Psoas muscle (tissue), 7 donors: ENCODE measurements at regions not wholly inside any gene's neighbourhood (a gene's known extent, or its start where the extent isn't known, plus 50 kb on each side); places are given as distances from the start of the nearest gene placed in this dataset.
"Not testable (repeated sequence)": the region's sequence is repeated elsewhere in the genome, so short reads cannot be mapped to it uniquely, and the experiment has no call there.

Experiments
- ATAC-seq, 4 donors: fragments of 200-7000 bp; cut with Tn5 transposase; one replicate each; pipeline ENCODE4 v1.9.1; 2020; ENCODE audit warnings: moderate library complexity in 3 of 4, mild to moderate bottlenecking in 2 of 4
- DNase-seq, 2 donors: peaks; one replicate each; pipeline ENCODE4 v3.0.0-alpha.2; 2020
- H3K27ac ChIP-seq: fragments of 200-600 bp; one replicate; pipeline ENCODE4 v1.8.0; 2022
- H3K27me3 ChIP-seq, 3 donors: fragments of 200-600 bp in 1 of 3; one replicate each; pipeline versions ENCODE4 v1.6.1 to v1.8.0; 2013 to 2022; ENCODE audit warnings: low read length in 2 of 3, mild to moderate bottlenecking in 2 of 3, moderate library complexity in 1 of 3; ENCODE audit not compliant: insufficient read depth in 3 of 3
- H3K36me3 ChIP-seq, 2 donors: fragments of 200-600 bp in 1 of 2; one replicate each; pipeline versions ENCODE4 v1.6.1 to v1.8.0; 2013 to 2022; ENCODE audit warnings: low read depth in 1 of 2, mild to moderate bottlenecking in 1 of 2, moderate library complexity in 1 of 2; ENCODE audit not compliant: insufficient read depth in 1 of 2
- H3K4me1 ChIP-seq: fragments of 200-600 bp; one replicate; pipeline ENCODE4 v1.8.0; 2022
- H3K4me3 ChIP-seq: fragments of 200-600 bp; one replicate; pipeline ENCODE4 v1.8.0; 2022; ENCODE audit warnings: mild to moderate bottlenecking
- H3K9me3 ChIP-seq: fragments of 200-600 bp; one replicate; pipeline ENCODE4 v1.8.0; 2022
- WGBS, 3 donors: extraction: QIAGEN DNeasy Blood & Tissue Kit; methylation state at CpG; one replicate each; pipeline versions ENCODE4 v1.1.6 to v1.1.7; 2013; 5-methylcytosine and 5-hydroxymethylcytosine counted together
- intact Hi-C, 2 donors: fragments of 100-400 bp; cut with DNase I; formaldehyde crosslinking; loops; one replicate each; pipeline versions ENCODE4 v1.11.0 to v1.14.2; 2022
- donor health status: healthy with polysubstance abuse.
- donor health status: DM: no; HTN: no; CAD: no; lungs with moderate emphysema.
- donor health status: Bipolar disorder and iron deficiency.
- donor health status: healthy.
- donor health status: DM: yes; HTN: yes; CAD: no.
- donor health status: DM: no; HTN: no; CAD: no.
- donor health status: DM: yes; HTN: yes; CAD: no.

GRCh38 chr5:177941386-177941785 is 54.7 kb downstream of the PROP1 start:
- H3K27me3 ChIP-seq, H3K4me1 ChIP-seq, ATAC-seq, DNase-seq, H3K4me3 ChIP-seq, H3K9me3 ChIP-seq, intact Hi-C loops, H3K27ac ChIP-seq, H3K36me3 ChIP-seq: not testable (repeated sequence)
- 71 to 85% (median 74%) methylated on average over 5 of the region's 5 CpGs for WGBS, 3 donors

GRCh38 chr5:177939246-177940171 is 56.5 kb downstream of the PROP1 start:
- ATAC-seq: peak; percentile 63 to 90 (median 72)
- H3K27me3 ChIP-seq, H3K9me3 ChIP-seq, H3K27ac ChIP-seq, H3K4me1 ChIP-seq, intact Hi-C loops, H3K36me3 ChIP-seq: not testable (repeated sequence)
- DNase-seq: peak in 1 of 2 donors; percentile 54
- 2 to 7% (median 7%) methylated on average over 14 to 66 of the region's 79 CpGs for WGBS, 3 donors
- H3K4me3 ChIP-seq: peak overlapping the region; percentile 54

- H3K27ac ChIP-seq, intact Hi-C loops, H3K9me3 ChIP-seq, H3K36me3 ChIP-seq, H3K4me3 ChIP-seq, H3K4me1 ChIP-seq, H3K27me3 ChIP-seq, DNase-seq: not testable (repeated sequence)
- peak in 1 of 4 donors; percentile 11 for ATAC-seq
- WGBS, 3 donors: 34 to 50% (median 43%) methylated on average over 7 of the region's 7 CpGs
Measured at GRCh38 chr5:177938767-177939166, 57.3 kb downstream of the PROP1 start.

GRCh38 chr5:177934233-177934632 is 61.8 kb downstream of the PROP1 start:
- ATAC-seq, H3K27me3 ChIP-seq, H3K36me3 ChIP-seq, H3K27ac ChIP-seq, DNase-seq, H3K4me1 ChIP-seq, H3K9me3 ChIP-seq, H3K4me3 ChIP-seq, intact Hi-C loops: not testable (repeated sequence)

GRCh38 chr5:177930269-177931022 is 65.6 kb downstream of the PROP1 start:
- not testable (repeated sequence) for H3K27ac ChIP-seq

GRCh38 chr5:177929618-177930017 is 66.4 kb downstream of the PROP1 start:
- WGBS, 3 donors: 91 to 96% (median 95%) methylated on average over 4 to 7 of the region's 9 CpGs
- H3K4me3 ChIP-seq, H3K27ac ChIP-seq, H3K9me3 ChIP-seq, H3K27me3 ChIP-seq, H3K4me1 ChIP-seq, DNase-seq, H3K36me3 ChIP-seq, intact Hi-C loops, ATAC-seq: not testable (repeated sequence)

More at GRCh38 chr5:177930269-177931022, 65.6 kb downstream of the PROP1 start:
- intact Hi-C loops, H3K4me3 ChIP-seq, H3K4me1 ChIP-seq, H3K36me3 ChIP-seq, H3K9me3 ChIP-seq, H3K27me3 ChIP-seq: not testable (repeated sequence)
- DNase-seq (peak in 1 of 2 donors; percentile 64), ATAC-seq (peak; percentile 66 to 95 (median 83))
- 28 to 30% (median 29%) methylated on average over 12 to 18 of the region's 19 CpGs for WGBS, 3 donors

- no CpG with 5 or more reads among the region's 4 CpGs for WGBS, 3 donors
- H3K4me3 ChIP-seq, H3K4me1 ChIP-seq, H3K36me3 ChIP-seq, H3K27ac ChIP-seq, H3K9me3 ChIP-seq, H3K27me3 ChIP-seq, DNase-seq, ATAC-seq, intact Hi-C loops: not testable (repeated sequence)
Measured at GRCh38 chr5:177927500-177927899, 68.5 kb downstream of the PROP1 start.

GRCh38 chr5:177924577-177924976 is 71.5 kb downstream of the PROP1 start:
- DNase-seq, ATAC-seq, H3K36me3 ChIP-seq, H3K9me3 ChIP-seq, H3K4me3 ChIP-seq, intact Hi-C loops, H3K27me3 ChIP-seq, H3K4me1 ChIP-seq, H3K27ac ChIP-seq: not testable (repeated sequence)
- 56 to 94% (median 67%) methylated on average over 1 to 2 of the region's 11 CpGs for WGBS, 3 donors

- intact Hi-C loops, DNase-seq, H3K36me3 ChIP-seq, ATAC-seq, H3K4me3 ChIP-seq, H3K27me3 ChIP-seq, H3K9me3 ChIP-seq, H3K27ac ChIP-seq, H3K4me1 ChIP-seq: not testable (repeated sequence)
- 43 to 48% (median 47%) methylated on average over 3 of the region's 4 CpGs for WGBS, 3 donors
Measured at GRCh38 chr5:177923837-177924236, 72.2 kb downstream of the PROP1 start.

- H3K9me3 ChIP-seq, H3K27me3 ChIP-seq, DNase-seq, H3K4me3 ChIP-seq, H3K27ac ChIP-seq, ATAC-seq, H3K36me3 ChIP-seq, H3K4me1 ChIP-seq, intact Hi-C loops: not testable (repeated sequence)
- WGBS, 3 donors: 60 to 77% (median 76%) methylated on average over 2 of the region's 5 CpGs
Measured at GRCh38 chr5:177923189-177923588, 72.9 kb downstream of the PROP1 start.

- DNase-seq, H3K9me3 ChIP-seq, H3K4me1 ChIP-seq, H3K36me3 ChIP-seq, H3K27me3 ChIP-seq, intact Hi-C loops, ATAC-seq, H3K27ac ChIP-seq, H3K4me3 ChIP-seq: not testable (repeated sequence)
- 75 to 94% (median 78%) methylated on average over 1 to 2 of the region's 2 CpGs for WGBS, 3 donors
Measured at GRCh38 chr5:177909261-177909660, 86.8 kb downstream of the PROP1 start.
